ENCODE measurements at regions not wholly inside any gene's neighbourhood (a gene's known extent, or its start where the extent isn't known, plus 50 kb on each side); places are given as distances from the start of the nearest gene placed in this dataset.

DNA sequence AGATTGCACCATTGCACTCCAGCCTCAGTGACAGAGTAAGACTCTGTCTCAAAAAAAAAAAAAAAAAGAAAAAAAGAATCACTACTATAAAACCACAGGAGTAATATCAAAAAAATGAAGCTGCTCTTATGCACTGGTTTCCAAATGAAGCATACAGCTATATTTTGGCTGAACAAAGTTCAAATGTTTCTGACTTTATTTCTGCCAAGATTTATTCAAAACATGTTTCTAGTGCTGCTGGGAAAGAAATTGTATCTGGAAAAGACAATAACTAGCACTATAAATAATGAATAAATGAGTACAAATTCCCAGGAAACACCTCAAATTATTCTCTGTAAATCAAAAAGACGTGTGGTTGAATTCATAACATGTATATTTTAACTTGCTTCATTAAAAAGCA lies 102.5 kb upstream of the MME start:
- Histone ChIP-seq H3K4me1 (no peaks in the 10 kb centered on the region), H3K27me3 (no peaks in the 10 kb centered on the region), H3K9me3 (no peaks in the 10 kb centered on the region), H3K36me3 (ENCODE audit: low read depth, missing control alignments) (no peaks in the 10 kb centered on the region), H3K4me3 (no peak overlapping the region), H3K27ac (no peak overlapping the region)
- TF ChIP-seq POLR2A (IDR thresholded peaks at IDR 0.05) (no peak), CTCF (IDR thresholded peaks at IDR 0.05) (no peak)
- 74 to 93% methylated on average over 1 of the region's 1 CpG for WGBS, 2 donors
- intact Hi-C loops (cut with DNase I; ENCODE audit: low total_unique reads), result no loop called here
- no peak for DNase-seq

DNA sequence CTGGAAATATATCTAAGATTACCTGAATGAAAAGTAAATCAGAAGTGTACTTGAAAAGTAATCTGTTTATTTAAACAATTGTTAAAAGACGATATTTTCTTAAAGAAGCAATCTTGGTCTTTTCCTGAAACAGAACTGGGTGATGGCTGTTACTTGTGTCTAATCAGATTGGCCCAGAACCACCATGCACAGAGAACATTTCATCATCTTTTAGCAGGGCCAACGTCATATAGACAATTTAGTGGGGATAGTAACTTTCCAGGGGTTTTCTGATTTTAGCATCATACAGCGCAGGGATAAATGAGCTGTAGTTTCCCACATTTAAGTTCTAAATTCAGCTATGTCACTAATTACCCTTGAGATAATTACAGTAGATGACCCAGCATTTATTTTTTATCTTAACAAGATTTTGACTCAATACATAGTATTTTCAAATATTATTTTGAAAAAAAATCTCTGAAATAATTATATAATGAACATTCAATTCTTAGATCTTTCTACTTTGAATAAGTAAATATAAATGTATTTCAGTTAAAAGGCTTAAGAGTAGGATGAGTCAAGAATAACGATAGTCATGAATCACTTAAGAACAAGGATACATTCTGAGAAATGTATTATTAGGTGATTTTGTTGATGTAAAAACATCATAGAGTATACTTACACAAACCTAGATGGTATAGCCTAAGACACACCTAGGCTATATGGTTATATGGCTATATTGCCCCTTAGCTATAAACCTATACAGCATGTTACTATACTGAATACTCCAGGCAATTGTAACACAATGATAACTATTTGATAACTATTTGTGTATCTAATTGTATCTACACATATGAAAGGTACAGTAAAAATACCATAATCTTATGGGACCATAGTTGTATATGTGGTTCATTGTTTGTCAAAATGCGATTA lies 103.8 kb upstream of the MME start:
- no peak overlapping the region for H3K4me3 ChIP-seq
- WGBS, 2 donors, result 89 to 92% methylated on average over 5 of the region's 5 CpGs
- TF ChIP-seq POLR2A (IDR thresholded peaks at IDR 0.05) (no peak), CTCF (IDR thresholded peaks at IDR 0.05) (no peak)
- H3K9me3 ChIP-seq, result no peaks in the 10 kb centered on the region
- H3K36me3 ChIP-seq (ENCODE audit: low read depth, missing control alignments), result no peaks in the 10 kb centered on the region
- no peak for DNase-seq
- no peaks in the 10 kb centered on the region for H3K27me3 ChIP-seq
- no peak overlapping the region for H3K27ac ChIP-seq
- H3K4me1 ChIP-seq, result no peaks in the 10 kb centered on the region
- intact Hi-C loops (cut with DNase I; ENCODE audit: low total_unique reads), result no loop called here

DNA sequence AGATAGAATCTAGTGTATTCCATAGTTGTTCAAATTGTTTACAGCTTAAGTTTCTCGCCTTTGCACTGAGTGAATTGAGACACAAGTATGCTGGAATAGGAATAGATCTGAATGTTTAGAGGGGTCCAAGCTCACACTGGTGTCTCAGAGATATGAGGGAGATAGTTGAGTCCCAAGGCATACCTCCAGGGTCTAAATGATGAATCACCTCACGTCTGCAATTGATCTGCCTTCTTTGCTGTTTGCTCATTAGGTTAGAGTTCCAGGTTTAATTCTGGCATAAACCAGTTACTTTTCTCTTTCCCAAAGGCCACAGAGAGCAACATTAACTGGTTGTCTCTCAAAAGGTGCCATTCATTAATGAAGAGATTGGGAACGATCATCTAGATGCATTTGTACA lies 106.3 kb upstream of the MME start:
- DNase-seq, result no peak
- Histone ChIP-seq H3K4me3 (no peak overlapping the region), H3K36me3 (ENCODE audit: low read depth, missing control alignments) (no peaks in the 10 kb centered on the region), H3K9me3 (no peaks in the 10 kb centered on the region), H3K27me3 (no peaks in the 10 kb centered on the region), H3K4me1 (no peaks in the 10 kb centered on the region), H3K27ac (no peak overlapping the region)
- intact Hi-C loops (cut with DNase I; ENCODE audit: low total_unique reads), result no loop called here
- 74 to 77% methylated on average over 3 of the region's 3 CpGs for WGBS, 2 donors
- TF ChIP-seq POLR2A (IDR thresholded peaks at IDR 0.05), result no peak
- TF ChIP-seq CTCF (IDR thresholded peaks at IDR 0.05), result no peak

GRCh38 chr3:154972951-154973350 lies 107.2 kb upstream of the MME start:
- DNase-seq, result no peak
- intact Hi-C loops (cut with DNase I; ENCODE audit: low total_unique reads), result no loop called here
- no peaks in the 10 kb centered on the region for H3K9me3 ChIP-seq
- no peaks in the 10 kb centered on the region for H3K36me3 ChIP-seq (ENCODE audit: low read depth, missing control alignments)
- 76 to 83% methylated on average over 1 of the region's 1 CpG for WGBS, 2 donors
- no peak overlapping the region for H3K27ac ChIP-seq
- H3K4me3 ChIP-seq, result no peak overlapping the region
- no peaks in the 10 kb centered on the region for H3K4me1 ChIP-seq
- no peak for TF ChIP-seq POLR2A (IDR thresholded peaks at IDR 0.05)
- no peak for TF ChIP-seq CTCF (IDR thresholded peaks at IDR 0.05)
- no peaks in the 10 kb centered on the region for H3K27me3 ChIP-seq

All from testis (tissue), 2 donors.